Activated gamma-delta T cell (primary cell): ENCODE measurements at regions not wholly inside any gene's neighbourhood (a gene's known extent, or its start where the extent isn't known, plus 50 kb on each side); places are given as distances from the start of the nearest gene placed in this dataset.

ENCODE experiments used
- DNase-seq: peaks from one replicate; lab custom pipeline; 2025; lab: John Stamatoyannopoulos, UW

DNA sequence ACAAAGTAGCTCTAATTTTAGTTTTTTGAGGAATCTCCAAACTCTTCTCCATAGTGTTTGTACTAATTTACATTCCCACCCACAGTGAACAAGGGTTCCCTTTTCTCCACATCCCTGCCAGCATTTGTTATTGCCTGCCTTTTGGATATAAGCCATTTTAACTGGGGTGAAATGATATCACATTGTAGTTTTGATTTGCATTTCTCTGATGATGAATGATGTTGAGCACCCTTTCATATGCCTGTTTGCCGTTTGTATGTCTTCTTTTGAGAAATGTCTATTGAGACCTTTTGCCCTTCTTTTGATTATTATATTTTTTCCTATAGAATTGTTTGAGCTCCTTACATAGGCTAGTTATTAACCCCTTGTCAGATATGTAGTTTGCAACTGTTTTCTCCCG is 239.9 kb upstream of the TPM1 start:
- no peak for DNase-seq

GRCh38 chr15:62803856-62804400 is 238.6 kb upstream of the TPM1 start:
- no peak for DNase-seq

- DNase-seq, result no peak
These were observed 237.0 kb upstream of the TPM1 start for GRCh38 chr15:62805502-62805901.

DNA sequence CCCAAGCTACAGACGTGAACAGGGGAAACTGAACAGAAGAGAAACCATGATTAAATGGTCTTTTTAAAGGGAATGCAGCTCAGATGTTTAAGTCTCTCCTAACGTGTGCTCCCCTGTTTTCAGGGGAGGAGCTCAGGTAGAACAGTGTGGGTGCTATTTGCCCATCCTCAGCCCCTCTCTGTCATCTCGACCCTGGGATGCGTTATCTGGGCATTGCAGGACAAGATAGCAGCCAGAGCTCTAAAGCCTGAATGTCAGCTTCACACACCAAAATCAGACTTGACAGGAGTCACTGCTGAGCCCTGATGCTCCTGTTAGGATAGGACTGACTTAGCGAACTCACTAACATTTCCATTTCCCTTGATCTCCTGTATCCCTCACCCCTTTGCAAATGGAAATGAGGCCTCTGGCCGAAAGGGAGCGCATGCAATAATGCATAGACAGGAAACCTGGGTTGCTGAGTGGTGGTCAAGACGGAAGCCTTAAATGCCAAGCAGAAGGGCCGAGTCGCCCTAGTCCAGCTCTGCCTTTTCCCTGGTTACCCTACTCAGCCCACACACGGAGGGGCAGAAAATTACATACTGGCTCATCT is 234.9 kb upstream of the TPM1 start:
- DNase-seq, result no peak

GRCh38 chr15:62809115-62809967 is 233.2 kb upstream of the TPM1 start:
- no peak for DNase-seq

- no peak for DNase-seq
These were observed 232.6 kb upstream of the TPM1 start for GRCh38 chr15:62809968-62810260.

- DNase-seq, result no peak
These were observed 230.1 kb upstream of the TPM1 start for GRCh38 chr15:62812515-62812835.

GRCh38 chr15:62816342-62817069 is 226.0 kb upstream of the TPM1 start:
- no peak for DNase-seq

- no peak for DNase-seq
These were observed 223.9 kb upstream of the TPM1 start for GRCh38 chr15:62818691-62819090.

- DNase-seq, result no peak
These were observed 221.0 kb upstream of the TPM1 start for GRCh38 chr15:62821384-62822131.

- DNase-seq, result no peak
These were observed 220.3 kb upstream of the TPM1 start for GRCh38 chr15:62822228-62822627.

- no peak for DNase-seq
These were observed 219.0 kb upstream of the TPM1 start for GRCh38 chr15:62823561-62823960.

DNA sequence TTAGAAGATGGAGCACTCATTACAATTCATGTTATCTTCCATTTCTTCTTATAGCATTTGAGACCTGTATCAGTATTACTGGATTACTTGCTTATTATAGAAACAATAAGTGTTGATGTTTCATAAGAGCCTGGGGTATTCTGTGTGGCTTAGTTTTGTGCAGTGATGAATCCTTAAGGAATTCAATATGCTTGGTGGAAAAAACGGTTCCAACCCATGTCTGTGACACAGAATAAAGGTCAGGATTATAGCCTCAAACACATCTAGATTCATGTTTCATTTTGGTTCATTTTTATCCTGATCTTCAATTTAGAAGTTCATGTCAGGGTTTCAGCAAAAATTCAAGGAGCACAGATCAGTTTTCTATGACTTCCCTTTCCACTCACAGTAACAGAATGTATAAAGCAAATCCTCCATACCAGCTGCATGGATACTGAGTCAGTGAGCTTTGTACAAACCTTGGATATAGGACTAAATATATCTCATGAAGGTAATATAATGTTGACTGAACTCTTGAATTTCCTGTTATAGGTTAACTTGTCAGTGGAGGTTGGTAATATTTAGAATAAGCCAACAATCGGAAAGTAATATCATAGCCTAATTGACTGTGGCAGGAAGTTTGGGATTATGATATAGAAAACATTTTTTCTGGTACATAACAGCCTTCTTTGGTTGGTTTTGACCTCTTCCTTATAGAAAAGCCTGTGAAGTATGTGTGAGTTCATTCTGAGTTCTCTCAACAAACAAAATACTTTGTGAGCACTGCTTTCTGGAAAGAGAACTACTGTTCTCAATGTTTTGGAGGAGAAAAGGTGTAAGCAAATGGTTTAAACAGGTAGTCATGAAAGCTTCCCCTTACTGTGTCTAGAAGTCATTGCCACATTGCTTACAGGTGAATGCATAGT is 218.2 kb upstream of the TPM1 start:
- no peak for DNase-seq

- no peak for DNase-seq
These were observed 217.4 kb upstream of the TPM1 start for GRCh38 chr15:62825191-62825590.

GRCh38 chr15:62826561-62826960 is 216.0 kb upstream of the TPM1 start:
- no peak for DNase-seq

DNA sequence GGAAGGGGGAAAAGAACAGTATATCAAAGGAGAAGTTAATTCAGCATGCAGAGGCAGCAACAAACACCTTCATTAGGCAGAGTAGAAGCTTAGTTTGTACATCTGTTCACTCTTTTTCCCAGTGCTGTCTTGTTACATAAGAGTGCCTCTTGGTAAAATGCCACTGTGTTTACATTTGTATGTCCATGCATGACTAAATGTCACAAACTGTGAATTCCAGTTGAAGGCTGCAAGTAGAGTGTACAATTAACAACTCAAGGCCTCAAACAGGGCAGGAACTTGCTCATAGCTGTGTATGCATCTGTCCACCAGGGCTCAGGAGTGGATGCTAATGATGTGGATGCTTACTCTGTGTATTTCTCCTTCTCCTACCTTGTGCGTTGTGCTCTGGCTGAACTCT is 214.2 kb upstream of the TPM1 start:
- DNase-seq, result no peak

- no peak for DNase-seq
These were observed 210.3 kb upstream of the TPM1 start for GRCh38 chr15:62832231-62832630.

- DNase-seq, result no peak
These were observed 208.9 kb upstream of the TPM1 start for GRCh38 chr15:62833646-62834045.

DNA sequence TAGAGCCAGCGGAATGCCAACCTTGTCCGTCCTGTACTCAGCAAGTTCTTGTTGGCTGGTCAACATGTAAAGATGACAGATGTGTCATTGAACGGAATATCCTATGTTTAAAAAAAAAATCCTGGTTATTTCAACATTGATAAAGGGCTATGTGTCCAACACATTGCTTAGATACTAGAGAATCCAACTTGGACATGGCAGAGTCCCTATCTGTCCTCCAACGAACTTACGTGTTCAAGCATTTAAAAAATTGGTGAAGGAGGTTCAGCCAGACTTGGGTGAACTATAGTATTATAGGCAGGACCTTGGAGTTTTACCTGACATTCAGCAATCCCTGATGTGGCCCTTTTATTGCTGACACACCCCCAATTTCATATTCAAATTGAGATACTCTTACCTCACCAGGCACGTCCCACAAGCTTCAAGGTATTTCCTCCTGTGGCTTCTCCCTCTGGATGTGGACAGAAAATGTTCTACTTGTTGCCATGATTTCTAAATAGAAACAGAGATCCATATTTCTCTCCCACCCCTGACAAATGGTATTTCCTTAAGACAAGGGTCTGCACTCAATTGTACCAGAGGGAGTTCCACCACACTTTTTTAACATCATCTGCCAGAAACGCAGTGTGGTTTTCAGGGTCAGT is 207.7 kb upstream of the TPM1 start:
- no peak for DNase-seq

GRCh38 chr15:62835351-62835750 is 207.2 kb upstream of the TPM1 start:
- no peak for DNase-seq

DNA sequence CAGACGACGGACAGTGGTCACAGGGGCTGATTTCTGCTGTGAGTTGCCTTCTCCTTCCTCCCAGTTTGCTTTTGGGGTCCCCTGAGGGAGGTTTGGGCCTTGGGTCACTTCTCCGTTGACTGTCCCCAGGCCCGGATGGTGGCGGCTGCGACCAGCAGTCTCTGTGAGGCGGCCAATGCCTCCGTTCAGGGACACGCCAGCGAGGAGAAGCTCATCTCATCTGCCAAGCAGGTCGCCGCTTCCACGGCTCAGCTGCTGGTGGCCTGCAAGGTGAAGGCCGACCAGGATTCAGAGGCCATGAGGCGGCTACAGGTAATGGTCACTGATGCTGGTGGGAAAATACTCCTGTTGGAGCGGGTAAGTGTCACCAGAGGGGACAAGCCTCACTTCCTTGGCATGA is 206.8 kb upstream of the TPM1 start:
- DNase-seq, result no peak
